HepG2 (cell line): ENCODE measurements at regions not wholly inside any gene's neighbourhood (a gene's known extent, or its start where the extent isn't known, plus 50 kb on each side); places are given as distances from the start of the nearest gene placed in this dataset.

Source experiments
- ATAC-seq: fragments of 200-7000 bp; cut with Tn5 transposase; 3 replicates; pipeline ENCODE4 v1.9.1; 2020; ENCODE audit warnings: mild to moderate bottlenecking, moderate library complexity
- BruUV-seq: library from RNA; stranded (reverse); fragments of 400-500 nt; replicated peaks from 2 replicates; lab custom pipeline; 2021; lab: Mats Ljungman, UMichigan
- CTCF ChIA-PET: fragments of 300-600 bp; formaldehyde crosslinking; extraction: SDS; loops from one replicate; lab custom pipeline; 2021; ENCODE audit warnings: low total read pairs, inconsistent platforms, low intra/inter-chr PET ratio; lab: Yijun Ruan, JAX
- POLR2A ChIA-PET: fragments of 350-600 bp; sonication (Branson Sonifier 250); formaldehyde crosslinking; loops from one replicate; lab custom pipeline; 2020; ENCODE audit warnings: antibody characterized with exemption, inconsistent platforms; lab: Yijun Ruan, JAX
- DNase-seq: peaks from one replicate; pipeline ENCODE4 v3.0.0-alpha.2; 2015; ENCODE audit warnings: low spot score
- FAIRE-seq: peaks from 3 replicates; lab custom pipeline; 2011; peaks lifted over from hg19 to GRCh38; lab: Jason Lieb, UNC
- H2AFZ ChIP-seq: one replicate; pipeline ENCODE4 v1.6.1; 2011; ENCODE audit warnings: low read length, inconsistent platforms
- H3K27ac ChIP-seq: fragments of 300-600 bp; 3 replicates; pipeline ENCODE4 v1.8.0; 2011; ENCODE audit warnings: mixed run types, mild to moderate bottlenecking, mixed read lengths, low read length, inconsistent platforms; ENCODE audit not compliant: insufficient read depth; ENCODE audit errors: extremely low read length
- H3K27me3 ChIP-seq, 2 experiments: fragments of 200-600 bp in 1 of 2; 2 replicates in 1 of 2; 3 replicates in 1 of 2; pipeline versions ENCODE4 v1.6.0 to v1.8.0; 2011; ENCODE audit warnings: low read length in 2 of 2, mild to moderate bottlenecking in 2 of 2, moderate library complexity in 2 of 2, inconsistent platforms in 1 of 2; ENCODE audit not compliant: insufficient read depth in 2 of 2, control insufficient read depth in 1 of 2
- H3K36me3 ChIP-seq, 2 experiments: fragments of 200-600 bp in 1 of 2; replicated peaks in 1 of 2; 2 replicates in 1 of 2; 3 replicates in 1 of 2; pipeline versions ENCODE4 v1.5.1 to v1.8.0; 2011; ENCODE audit warnings: low read length in 2 of 2, inconsistent platforms in 1 of 2; ENCODE audit not compliant: insufficient read depth in 2 of 2, control insufficient read depth in 1 of 2
- H3K4me1 ChIP-seq: 2 replicates; pipeline ENCODE4 v1.5.1; 2012; ENCODE audit warnings: low read length, inconsistent platforms; ENCODE audit not compliant: insufficient read depth
- H3K4me2 ChIP-seq: 2 replicates; pipeline ENCODE4 v1.6.0; 2011; ENCODE audit warnings: low read depth, low read length, inconsistent platforms
- H3K4me3 ChIP-seq, 3 experiments: fragments of 200-600 bp in 1 of 3; sonication (generic), shearing (Covaris generic) in 1 of 3; replicated peaks in 1 of 3; 2 replicates each; pipeline ENCODE4 v1.5.1; 2011 to 2016; ENCODE audit warnings: low read length in 3 of 3, inconsistent platforms in 2 of 3, low read depth in 2 of 3, mild to moderate bottlenecking in 2 of 3, control low read depth in 1 of 3, mixed read lengths in 1 of 3; ENCODE audit not compliant: insufficient read depth in 1 of 3
- H3K79me2 ChIP-seq: one replicate; pipeline ENCODE4 v1.6.1; 2011; ENCODE audit warnings: low read length, inconsistent platforms; ENCODE audit not compliant: insufficient read depth
- H3K9ac ChIP-seq: 2 replicates; pipeline ENCODE4 v1.6.0; 2011; ENCODE audit warnings: mild to moderate bottlenecking, low read depth, low read length, inconsistent platforms; ENCODE audit not compliant: insufficient read depth
- H3K9me3 ChIP-seq: 2 replicates; pipeline ENCODE4 v1.5.1; 2012; ENCODE audit warnings: mild to moderate bottlenecking, low read length
- H4K20me1 ChIP-seq: 2 replicates; pipeline ENCODE4 v1.6.0; 2011; ENCODE audit warnings: inconsistent platforms, mild to moderate bottlenecking, low read length, moderate library complexity; ENCODE audit not compliant: insufficient read depth
- ELK4 ChIP-seq: sonication (generic); formaldehyde crosslinking; IDR thresholded peaks from 2 replicates; pipeline ENCODE4 v1.9.0; 2021; ENCODE audit warnings: missing genetic modification reagents, borderline replicate concordance
- GLI4 ChIP-seq: sonication (generic); formaldehyde crosslinking; IDR thresholded peaks from 2 replicates; pipeline ENCODE4 v1.5.1; 2020; ENCODE audit warnings: missing genetic modification reagents, mild to moderate bottlenecking, moderate library complexity, borderline replicate concordance
- KLF12 ChIP-seq: sonication (generic); formaldehyde crosslinking; IDR thresholded peaks from 2 replicates; pipeline ENCODE4 v1.4.0; 2020; ENCODE audit warnings: missing genetic modification reagents, borderline replicate concordance
- KLF16 ChIP-seq, 2 experiments: sonication (generic) in 1 of 2; formaldehyde crosslinking in 1 of 2; IDR thresholded peaks; 2 replicates each; pipeline versions ENCODE4 v1.6.1 to v1.8.0; 2016 to 2023; ENCODE audit warnings: missing genetic modification reagents in 2 of 2, missing compliant biosample characterization in 1 of 2
- KLF6 ChIP-seq: IDR thresholded peaks from 2 replicates; pipeline ENCODE4 v1.8.0; 2016; ENCODE audit warnings: missing biosample characterization, missing genetic modification reagents
- MED1 ChIP-seq: sonication (generic); formaldehyde crosslinking; IDR thresholded peaks from 2 replicates; pipeline ENCODE4 v1.4.0; 2020; ENCODE audit warnings: missing genetic modification reagents
- MXD3 ChIP-seq: IDR thresholded peaks from 2 replicates; pipeline ENCODE4 v1.6.1; 2016; ENCODE audit warnings: mild to moderate bottlenecking, missing biosample characterization, missing genetic modification reagents
- MYC ChIP-seq: sonication (generic); formaldehyde crosslinking; IDR thresholded peaks from 2 replicates; pipeline ENCODE4 v1.9.0; 2021; ENCODE audit warnings: missing genetic modification reagents, borderline replicate concordance
- PCBP2 ChIP-seq: fragments of 200-400 bp; formaldehyde crosslinking; optimal IDR thresholded peaks from 2 replicates; pipeline ENCODE3; 2018; ENCODE audit warnings: low read length, low read depth; ENCODE audit not compliant: poor library complexity, severe bottlenecking
- SMARCC2 ChIP-seq: fragments of 450-650 bp; IDR thresholded peaks from 2 replicates; pipeline ENCODE4 v1.6.1; 2017; ENCODE audit warnings: antibody characterized with exemption, mild to moderate bottlenecking
- SNAI1 ChIP-seq: sonication (generic); formaldehyde crosslinking; IDR thresholded peaks from 2 replicates; pipeline ENCODE4 v1.5.0; 2020; ENCODE audit warnings: mild to moderate bottlenecking, missing genetic modification reagents, borderline replicate concordance
- WIZ ChIP-seq: sonication (generic); formaldehyde crosslinking; IDR thresholded peaks from 2 replicates; pipeline ENCODE4 v1.5.1; 2020; ENCODE audit warnings: mild to moderate bottlenecking, missing genetic modification reagents
- ZBTB21 ChIP-seq: sonication (generic); formaldehyde crosslinking; IDR thresholded peaks from 2 replicates; pipeline ENCODE4 v1.4.0; 2020; ENCODE audit warnings: missing genetic modification reagents
- ZBTB34 ChIP-seq: sonication (generic); formaldehyde crosslinking; IDR thresholded peaks from 2 replicates; pipeline ENCODE4 v1.8.0; 2022; ENCODE audit warnings: mild to moderate bottlenecking, missing genetic modification reagents
- ZFP36L2 ChIP-seq: sonication (generic); formaldehyde crosslinking; IDR thresholded peaks from 2 replicates; pipeline ENCODE4 v1.4.0; 2020; ENCODE audit warnings: missing genetic modification reagents
- ZNF616 ChIP-seq: sonication (generic); formaldehyde crosslinking; IDR thresholded peaks from 2 replicates; pipeline ENCODE4 v1.5.0; 2020; ENCODE audit warnings: low read depth, mild to moderate bottlenecking, missing genetic modification reagents
- ZNF766 ChIP-seq: sonication (generic); formaldehyde crosslinking; IDR thresholded peaks from 2 replicates; pipeline ENCODE4 v1.5.0; 2020; ENCODE audit warnings: missing genetic modification reagents, borderline replicate concordance
- ZZZ3 ChIP-seq: sonication (generic); formaldehyde crosslinking; IDR thresholded peaks from 2 replicates; pipeline ENCODE4 v1.4.0; 2020; ENCODE audit warnings: missing genetic modification reagents, mild to moderate bottlenecking, borderline replicate concordance
- WGBS: methylation state at CpG from one replicate; pipeline ENCODE4 v1.1.6; 2017; ENCODE audit warnings: low lambda C conversion rate; 5-methylcytosine and 5-hydroxymethylcytosine counted together
- in situ Hi-C: cut with HindIII; loops from 2 replicates; pipeline ENCODE4 v1.10.0; 2017; ENCODE audit warnings: low pct_unique_long_range_greater_than_20kb; ENCODE audit not compliant: extremely low pct_ligation_motif_present
- intact Hi-C: fragments of 100-400 bp; cut with micrococcal nuclease; formaldehyde crosslinking; loops from one replicate; pipeline ENCODE4 v1.10.0; 2022; ENCODE audit not compliant: unreplicated experiment
- TF ChIP-seq, protein P1 (sequence below): sonication (generic); formaldehyde crosslinking; IDR thresholded peaks from 2 replicates; pipeline ENCODE4 v1.8.1; 2023; ENCODE audit warnings: missing genetic modification reagents, mild to moderate bottlenecking, borderline replicate concordance
- TF ChIP-seq, protein P2 (sequence below): IDR thresholded peaks from 2 replicates; pipeline ENCODE4 v1.6.1; 2016; ENCODE audit warnings: control low read depth

DNA sequence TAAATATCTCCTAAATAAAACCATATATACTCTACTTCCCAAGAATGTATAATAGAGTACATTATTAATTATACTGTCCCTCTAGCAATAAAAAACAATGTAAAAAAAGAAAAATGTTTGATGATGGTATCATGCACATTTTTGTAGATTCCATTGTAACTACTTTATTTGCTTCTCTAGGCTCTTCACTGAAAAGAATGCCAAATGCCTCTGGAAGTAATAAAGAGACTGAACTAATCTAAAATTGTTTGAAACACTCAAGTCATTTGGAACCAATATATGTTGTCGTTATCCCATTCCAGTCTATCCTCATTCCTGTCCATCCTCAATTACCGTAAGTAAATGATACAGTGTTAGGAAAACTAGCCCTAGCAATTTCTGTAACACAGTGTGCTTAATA, 233.6 kb downstream of the C12orf50 start:
- ATAC-seq (no peak), DNase-seq (no peak), FAIRE-seq (no peak)
- in situ Hi-C loops (no loop called here), intact Hi-C loops (no loop called here)
- Histone ChIP-seq H3K27ac (no peak overlapping the region), H3K4me3 (no peak overlapping the region), H3K36me3 (no peaks in the 10 kb centered on the region), H3K9ac (no peak overlapping the region), H3K4me2 (no peak overlapping the region), H3K27me3 (no peaks in the 10 kb centered on the region), H3K4me1 (no peaks in the 10 kb centered on the region), H3K79me2 (no peaks in the 10 kb centered on the region), H2AFZ (no peak overlapping the region), H4K20me1 (no peaks in the 10 kb centered on the region), H3K9me3 (peaks cover 26% of the 10 kb centered on the region)
- TF ChIP-seq GLI4 (CRISPR knock-in tag), result no peak
- TF ChIP-seq ZFP36L2 (CRISPR knock-in tag), result no peak
- TF ChIP-seq MYC (CRISPR knock-in tag), result no peak
- TF ChIP-seq MXD3, result no peak
- no peak for TF ChIP-seq KLF16 (CRISPR knock-in tag; IDR thresholded peaks at IDR 0.05)
- no peak for TF ChIP-seq ZNF616 (CRISPR knock-in tag)
- no peak for TF ChIP-seq PCBP2
- no peak for TF ChIP-seq KLF6 (CRISPR knock-in tag)
- TF ChIP-seq, protein P1, sequence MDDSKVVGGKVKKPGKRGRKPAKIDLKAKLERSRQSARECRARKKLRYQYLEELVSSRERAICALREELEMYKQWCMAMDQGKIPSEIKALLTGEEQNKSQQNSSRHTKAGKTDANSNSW (CRISPR knock-in tag), result no peak
- no peak for TF ChIP-seq ZZZ3
- TF ChIP-seq SMARCC2, result no peak
- TF ChIP-seq ZBTB34 (CRISPR knock-in tag), result no peak
- no peak for TF ChIP-seq ELK4 (CRISPR knock-in tag)
- TF ChIP-seq KLF12, result no peak
- TF ChIP-seq SNAI1 (CRISPR knock-in tag), result no peak
- TF ChIP-seq, protein P2, sequence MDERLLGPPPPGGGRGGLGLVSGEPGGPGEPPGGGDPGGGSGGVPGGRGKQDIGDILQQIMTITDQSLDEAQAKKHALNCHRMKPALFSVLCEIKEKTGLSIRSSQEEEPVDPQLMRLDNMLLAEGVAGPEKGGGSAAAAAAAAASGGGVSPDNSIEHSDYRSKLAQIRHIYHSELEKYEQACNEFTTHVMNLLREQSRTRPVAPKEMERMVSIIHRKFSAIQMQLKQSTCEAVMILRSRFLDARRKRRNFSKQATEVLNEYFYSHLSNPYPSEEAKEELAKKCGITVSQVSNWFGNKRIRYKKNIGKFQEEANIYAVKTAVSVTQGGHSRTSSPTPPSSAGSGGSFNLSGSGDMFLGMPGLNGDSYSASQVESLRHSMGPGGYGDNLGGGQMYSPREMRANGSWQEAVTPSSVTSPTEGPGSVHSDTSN (CRISPR knock-in tag), result no peak
- no peak for TF ChIP-seq ZBTB21 (CRISPR knock-in tag)
- TF ChIP-seq WIZ, result no peak
- no peak for TF ChIP-seq ZNF766
- TF ChIP-seq MED1, result no peak
- BruUV-seq, result no TSS peak
- ChIA-PET CTCF (no interaction called here), POLR2A (no interaction called here)
- 4% methylated on average over 2 of the region's 2 CpGs for WGBS
